DND-41 (cell line): ENCODE measurements at regions not wholly inside any gene's neighbourhood (a gene's known extent, or its start where the extent isn't known, plus 50 kb on each side); places are given as distances from the start of the nearest gene placed in this dataset.

Experiments used
- EZH2 ChIP-seq: IDR thresholded peaks from 3 replicates; pipeline ENCODE4 v1.6.1; 2012; ENCODE audit warnings: borderline replicate concordance, low read depth, mild to moderate bottlenecking, moderate library complexity, low read length, inconsistent platforms; ENCODE audit not compliant: severe bottlenecking
- TF ChIP-seq, protein P1 (sequence below): IDR thresholded peaks from 2 replicates; pipeline ENCODE4 v1.5.1; 2012; ENCODE audit warnings: borderline replicate concordance, low read length, moderate library complexity, mild to moderate bottlenecking; ENCODE audit not compliant: poor library complexity, severe bottlenecking; ENCODE audit errors: extremely low read depth

DNA sequence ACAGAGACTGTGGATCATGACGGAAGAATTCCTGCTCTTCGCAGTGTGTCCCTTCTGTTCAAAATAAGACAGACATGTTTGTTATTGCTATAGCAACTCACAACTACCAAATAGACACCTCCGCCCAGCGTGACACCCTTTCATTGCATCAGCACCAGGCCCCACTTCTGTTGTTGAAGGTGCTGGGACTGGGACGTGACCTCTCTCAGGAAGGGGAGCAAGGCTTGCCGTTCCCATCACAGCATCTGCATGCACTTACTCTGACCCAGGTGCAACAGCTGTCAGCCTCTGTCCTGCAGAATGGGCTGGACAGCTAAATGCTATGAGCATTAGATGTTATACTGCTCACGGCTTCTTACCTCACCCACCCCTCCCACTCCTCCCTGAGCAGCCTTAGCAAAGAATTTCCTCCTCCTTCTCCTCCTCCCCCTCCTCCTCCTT, 94.1 kb downstream of the DACT2 start:
- no peak for TF ChIP-seq EZH2
- TF ChIP-seq, protein P1, sequence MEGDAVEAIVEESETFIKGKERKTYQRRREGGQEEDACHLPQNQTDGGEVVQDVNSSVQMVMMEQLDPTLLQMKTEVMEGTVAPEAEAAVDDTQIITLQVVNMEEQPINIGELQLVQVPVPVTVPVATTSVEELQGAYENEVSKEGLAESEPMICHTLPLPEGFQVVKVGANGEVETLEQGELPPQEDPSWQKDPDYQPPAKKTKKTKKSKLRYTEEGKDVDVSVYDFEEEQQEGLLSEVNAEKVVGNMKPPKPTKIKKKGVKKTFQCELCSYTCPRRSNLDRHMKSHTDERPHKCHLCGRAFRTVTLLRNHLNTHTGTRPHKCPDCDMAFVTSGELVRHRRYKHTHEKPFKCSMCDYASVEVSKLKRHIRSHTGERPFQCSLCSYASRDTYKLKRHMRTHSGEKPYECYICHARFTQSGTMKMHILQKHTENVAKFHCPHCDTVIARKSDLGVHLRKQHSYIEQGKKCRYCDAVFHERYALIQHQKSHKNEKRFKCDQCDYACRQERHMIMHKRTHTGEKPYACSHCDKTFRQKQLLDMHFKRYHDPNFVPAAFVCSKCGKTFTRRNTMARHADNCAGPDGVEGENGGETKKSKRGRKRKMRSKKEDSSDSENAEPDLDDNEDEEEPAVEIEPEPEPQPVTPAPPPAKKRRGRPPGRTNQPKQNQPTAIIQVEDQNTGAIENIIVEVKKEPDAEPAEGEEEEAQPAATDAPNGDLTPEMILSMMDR = no peak
